Suppressor macrophage (primary cell): ENCODE measurements at regions not wholly inside any gene's neighbourhood (a gene's known extent, or its start where the extent isn't known, plus 50 kb on each side); places are given as distances from the start of the nearest gene placed in this dataset.
A peak's percentile ranks its signal among the peaks of the same experiment; 100 is the strongest.

Experiments used
- DNase-seq, 4 experiments: peaks; one replicate each; pipeline ENCODE4 v3.0.0-alpha.2; 2020 to 2022

- no peak for DNase-seq
Measured at GRCh38 chr1:201612645-201613044, 73.7 kb downstream of the NAV1 start.

GRCh38 chr1:201614262-201615015 is 75.5 kb downstream of the NAV1 start:
- DNase-seq, result peak; percentile 26 to 48 (median 39)

- no peak for DNase-seq
Measured at GRCh38 chr1:201617157-201617556, 78.2 kb downstream of the NAV1 start.

GRCh38 chr1:201618389-201618788 is 79.5 kb downstream of the NAV1 start:
- no peak for DNase-seq

- no peak for DNase-seq
Measured at GRCh38 chr1:201618905-201619304, 80.0 kb downstream of the NAV1 start.

- no peak for DNase-seq
Measured at GRCh38 chr1:201619513-201619912, 80.6 kb downstream of the NAV1 start.

- no peak for DNase-seq
Measured at GRCh38 chr1:201622353-201622752, 83.4 kb downstream of the NAV1 start.

- DNase-seq, result no peak
Measured at GRCh38 chr1:201622824-201623223, 83.9 kb downstream of the NAV1 start.

GRCh38 chr1:201624741-201625225 is 85.9 kb downstream of the NAV1 start:
- no peak for DNase-seq

- no peak for DNase-seq
Measured at GRCh38 chr1:201625226-201625761, 86.4 kb downstream of the NAV1 start.

- no peak for DNase-seq
Measured at GRCh38 chr1:201625851-201626251, 86.9 kb downstream of the NAV1 start.

GRCh38 chr1:201626629-201627275 is 87.8 kb downstream of the NAV1 start:
- DNase-seq, result no peak

- DNase-seq, result no peak
Measured at GRCh38 chr1:201628490-201628889, 89.6 kb downstream of the NAV1 start.

- DNase-seq, result no peak
Measured at GRCh38 chr1:201630582-201630981, 91.7 kb downstream of the NAV1 start.

GRCh38 chr1:201631037-201631436 is 92.1 kb downstream of the NAV1 start:
- no peak for DNase-seq

GRCh38 chr1:201632364-201632952 is 93.5 kb downstream of the NAV1 start:
- no peak for DNase-seq

GRCh38 chr1:201633297-201633696 is 94.4 kb downstream of the NAV1 start:
- DNase-seq, result no peak

- DNase-seq, result no peak
Measured at GRCh38 chr1:201633811-201634210, 94.9 kb downstream of the NAV1 start.

GRCh38 chr1:201634261-201634660 is 95.3 kb downstream of the NAV1 start:
- DNase-seq, result no peak

- DNase-seq, result no peak
Measured at GRCh38 chr1:201636097-201636496, 97.2 kb downstream of the NAV1 start.

GRCh38 chr1:201636510-201636971 is 97.6 kb downstream of the NAV1 start:
- no peak for DNase-seq

- DNase-seq, result no peak
Measured at GRCh38 chr1:201637282-201638079, 98.6 kb downstream of the NAV1 start.

GRCh38 chr1:201639391-201639790 is 100.5 kb downstream of the NAV1 start:
- no peak for DNase-seq
